H1 (cell line): ENCODE measurements at regions not wholly inside any gene's neighbourhood (a gene's known extent, or its start where the extent isn't known, plus 50 kb on each side); places are given as distances from the start of the nearest gene placed in this dataset.

Experiments
- CTCF ChIA-PET: fragments of 300-600 bp; sonication (Branson Sonifier 250); formaldehyde crosslinking; loops from one replicate; lab custom pipeline; 2021; ENCODE audit not compliant: partially characterized antibody; lab: Charles Lee
- POLR2A ChIA-PET: fragments of 300-600 bp; sonication (Branson Sonifier 250); formaldehyde crosslinking; loops from one replicate; lab custom pipeline; 2021; ENCODE audit warnings: inconsistent platforms; ENCODE audit not compliant: partially characterized antibody; lab: Charles Lee
- DNase-seq, 2 experiments: peaks; one replicate each; pipeline versions ENCODE4 v3.0.0 to v3.0.0-alpha.2; 2010 to 2022; ENCODE audit warnings: low spot score in 2 of 2, low read depth in 1 of 2, mixed read lengths in 1 of 2
- FAIRE-seq: peaks from 2 replicates; lab custom pipeline; 2011; peaks lifted over from hg19 to GRCh38; lab: Jason Lieb, UNC
- H2AFZ ChIP-seq: 2 replicates; pipeline ENCODE4 v1.8.1; 2012; ENCODE audit warnings: low read length, inconsistent platforms
- H2AK5ac ChIP-seq: 2 replicates; pipeline ENCODE4 v1.6.1; 2013; ENCODE audit warnings: low read depth, low read length
- H2BK120ac ChIP-seq: replicated peaks from 2 replicates; pipeline ENCODE3; 2013; ENCODE audit warnings: low read depth, low read length, inconsistent platforms
- H2BK12ac ChIP-seq: 2 replicates; pipeline ENCODE4 v1.6.1; 2013; ENCODE audit warnings: low read depth, low read length
- H2BK15ac ChIP-seq: 2 replicates; pipeline ENCODE4 v1.6.1; 2013; ENCODE audit warnings: low read length
- H2BK20ac ChIP-seq: 2 replicates; pipeline ENCODE4 v1.6.1; 2013; ENCODE audit warnings: low read length
- H2BK5ac ChIP-seq: 2 replicates; pipeline ENCODE4 v1.6.1; 2013; ENCODE audit warnings: low read depth, low read length
- H3K14ac ChIP-seq: 2 replicates; pipeline ENCODE4 v1.6.1; 2013; ENCODE audit warnings: inconsistent platforms; ENCODE audit not compliant: insufficient read length
- H3K18ac ChIP-seq: 2 replicates; pipeline ENCODE4 v1.6.1; 2013; ENCODE audit warnings: low read length; ENCODE audit errors: extremely low read depth
- H3K23ac ChIP-seq: 2 replicates; pipeline ENCODE4 v1.6.1; 2013; ENCODE audit warnings: inconsistent platforms; ENCODE audit not compliant: insufficient read length
- H3K23me2 ChIP-seq: 2 replicates; pipeline ENCODE4 v1.6.1; 2013; ENCODE audit warnings: low read depth, low read length
- H3K27ac ChIP-seq: 2 replicates; pipeline ENCODE4 v1.6.1; 2011; ENCODE audit warnings: low read depth, low read length, inconsistent platforms
- H3K27me3 ChIP-seq, 4 experiments: replicated peaks in 1 of 4; 1 replicate in 1 of 4; 2 replicates in 3 of 4; pipeline versions ENCODE4 v1.6.1 to v1.8.1; 2011 to 2013; ENCODE audit warnings: low read length in 3 of 4, mild to moderate bottlenecking in 3 of 4, inconsistent platforms in 2 of 4, mixed read lengths in 2 of 4, moderate library complexity in 1 of 4; ENCODE audit not compliant: control insufficient read depth in 3 of 4, insufficient read depth in 3 of 4; ENCODE audit errors: extremely low read depth in 1 of 4
- H3K36me3 ChIP-seq, 4 experiments: 2 replicates each; pipeline versions ENCODE4 v1.6.1 to v1.8.1; 2011 to 2013; ENCODE audit warnings: mild to moderate bottlenecking in 4 of 4, low read length in 3 of 4, moderate library complexity in 2 of 4, control low read depth in 1 of 4, inconsistent platforms in 1 of 4; ENCODE audit not compliant: insufficient read depth in 4 of 4, control insufficient read depth in 2 of 4
- H3K4ac ChIP-seq: replicated peaks from 2 replicates; pipeline ENCODE3; 2013; ENCODE audit warnings: low read length, low read depth, mixed read lengths, inconsistent platforms; ENCODE audit not compliant: insufficient read length
- H3K4me1 ChIP-seq, 4 experiments: replicated peaks in 1 of 4; 1 replicate in 1 of 4; 2 replicates in 3 of 4; pipeline versions ENCODE4 v1.6.1 to v1.8.1; 2011 to 2013; ENCODE audit warnings: low read length in 3 of 4, inconsistent platforms in 2 of 4, mixed read lengths in 1 of 4; ENCODE audit not compliant: insufficient read depth in 4 of 4, control insufficient read depth in 3 of 4
- H3K4me2 ChIP-seq, 2 experiments: 2 replicates each; pipeline versions ENCODE4 v1.6.1 to v1.8.1; 2011 to 2013; ENCODE audit warnings: low read depth in 2 of 2, low read length in 2 of 2, control low read depth in 1 of 2, inconsistent platforms in 1 of 2, mild to moderate bottlenecking in 1 of 2; ENCODE audit not compliant: insufficient read depth in 1 of 2
- H3K4me3 ChIP-seq, 4 experiments: fragments of 200-600, 300-600 bp in 1 of 4; sonication (generic), shearing (Covaris generic), sonication (Bioruptor Twin) in 1 of 4; 2 replicates each; pipeline versions ENCODE4 v1.5.1 to v1.8.1; 2011 to 2016; ENCODE audit warnings: low read length in 4 of 4, low read depth in 3 of 4, control low read depth in 2 of 4, inconsistent platforms in 2 of 4, mild to moderate bottlenecking in 2 of 4, mixed read lengths in 1 of 4, moderate library complexity in 1 of 4; ENCODE audit not compliant: insufficient read depth in 2 of 4; ENCODE audit errors: extremely low read depth in 1 of 4
- H3K56ac ChIP-seq: replicated peaks from 2 replicates; pipeline ENCODE3; 2013; ENCODE audit warnings: low read depth, mild to moderate bottlenecking, mixed read lengths, low read length, inconsistent platforms; ENCODE audit not compliant: insufficient read length
- H3K79me1 ChIP-seq: 2 replicates; pipeline ENCODE4 v1.6.1; 2013; ENCODE audit warnings: low read depth, low read length, control low read depth
- H3K79me2 ChIP-seq, 2 experiments: 2 replicates each; pipeline versions ENCODE4 v1.6.1 to v1.8.1; 2012 to 2013; ENCODE audit warnings: low read length in 2 of 2, mild to moderate bottlenecking in 2 of 2, inconsistent platforms in 1 of 2; ENCODE audit not compliant: insufficient read depth in 2 of 2, control insufficient read depth in 1 of 2
- H3K9ac ChIP-seq, 4 experiments: replicated peaks in 1 of 4; 1 replicate in 1 of 4; 2 replicates in 3 of 4; pipeline versions ENCODE4 v1.6.1 to v1.8.1; 2011 to 2013; ENCODE audit warnings: low read depth in 3 of 4, low read length in 3 of 4, control low read depth in 2 of 4, mild to moderate bottlenecking in 2 of 4, moderate library complexity in 2 of 4, inconsistent platforms in 1 of 4; ENCODE audit errors: extremely low read depth in 1 of 4
- H3K9me3 ChIP-seq, 2 experiments: 2 replicates each; pipeline versions ENCODE4 v1.6.1 to v1.8.1; 2012 to 2013; ENCODE audit warnings: mild to moderate bottlenecking in 2 of 2, moderate library complexity in 2 of 2, control low read depth in 1 of 2, inconsistent platforms in 1 of 2, low read depth in 1 of 2, low read length in 1 of 2, mixed read lengths in 1 of 2; ENCODE audit not compliant: insufficient read depth in 2 of 2
- H4K20me1 ChIP-seq, 2 experiments: replicated peaks in 1 of 2; 2 replicates each; pipeline versions ENCODE3 to v1.8.1; 2011 to 2013; ENCODE audit warnings: inconsistent platforms in 2 of 2, low read length in 2 of 2, mild to moderate bottlenecking in 1 of 2; ENCODE audit not compliant: insufficient read depth in 2 of 2, control insufficient read depth in 1 of 2
- H4K5ac ChIP-seq: 2 replicates; pipeline ENCODE4 v1.6.1; 2013; ENCODE audit warnings: low read length, low read depth, mixed read lengths, inconsistent platforms; ENCODE audit not compliant: insufficient read length
- H4K8ac ChIP-seq: 2 replicates; pipeline ENCODE4 v1.8.0; 2013; ENCODE audit warnings: mild to moderate bottlenecking, moderate library complexity, low read length, inconsistent platforms; ENCODE audit not compliant: insufficient read depth; ENCODE audit errors: extremely low read depth
- H4K91ac ChIP-seq: replicated peaks from 2 replicates; pipeline ENCODE3; 2013; ENCODE audit warnings: low read length, mixed read lengths, inconsistent platforms; ENCODE audit not compliant: insufficient read length
- MAFK ChIP-seq: IDR thresholded peaks from 2 replicates; pipeline ENCODE4 v1.6.1; 2012; ENCODE audit warnings: low read depth, mild to moderate bottlenecking, improper control_type of control experiment, low read length
- SIRT6 ChIP-seq: IDR thresholded peaks from one replicate; pipeline ENCODE4 v1.7.1; 2012; ENCODE audit warnings: low read length, inconsistent platforms
- TAF7 ChIP-seq: optimal IDR thresholded peaks from 2 replicates; pipeline ENCODE3; 2011; ENCODE audit warnings: low read depth, mild to moderate bottlenecking, inconsistent platforms, low read length, moderate library complexity, borderline replicate concordance
- WGBS, 2 experiments: shearing (Covaris generic) in 1 of 2; methylation state at CpG; one replicate each; pipeline versions ENCODE4 v1.1.6 to v1.1.7; 2013 to 2015; ENCODE audit warnings: low lambda C conversion rate in 2 of 2, mixed read lengths in 2 of 2, inconsistent platforms in 1 of 2, low coverage in 1 of 2, missing lambda C conversion rate in 1 of 2; ENCODE audit not compliant: insufficient replicate concordance in 2 of 2, insufficient coverage in 1 of 2, insufficient read length in 1 of 2; ENCODE audit errors: extremely low coverage in 1 of 2, missing lambda C conversion rate in 1 of 2; 5-methylcytosine and 5-hydroxymethylcytosine counted together

DNA sequence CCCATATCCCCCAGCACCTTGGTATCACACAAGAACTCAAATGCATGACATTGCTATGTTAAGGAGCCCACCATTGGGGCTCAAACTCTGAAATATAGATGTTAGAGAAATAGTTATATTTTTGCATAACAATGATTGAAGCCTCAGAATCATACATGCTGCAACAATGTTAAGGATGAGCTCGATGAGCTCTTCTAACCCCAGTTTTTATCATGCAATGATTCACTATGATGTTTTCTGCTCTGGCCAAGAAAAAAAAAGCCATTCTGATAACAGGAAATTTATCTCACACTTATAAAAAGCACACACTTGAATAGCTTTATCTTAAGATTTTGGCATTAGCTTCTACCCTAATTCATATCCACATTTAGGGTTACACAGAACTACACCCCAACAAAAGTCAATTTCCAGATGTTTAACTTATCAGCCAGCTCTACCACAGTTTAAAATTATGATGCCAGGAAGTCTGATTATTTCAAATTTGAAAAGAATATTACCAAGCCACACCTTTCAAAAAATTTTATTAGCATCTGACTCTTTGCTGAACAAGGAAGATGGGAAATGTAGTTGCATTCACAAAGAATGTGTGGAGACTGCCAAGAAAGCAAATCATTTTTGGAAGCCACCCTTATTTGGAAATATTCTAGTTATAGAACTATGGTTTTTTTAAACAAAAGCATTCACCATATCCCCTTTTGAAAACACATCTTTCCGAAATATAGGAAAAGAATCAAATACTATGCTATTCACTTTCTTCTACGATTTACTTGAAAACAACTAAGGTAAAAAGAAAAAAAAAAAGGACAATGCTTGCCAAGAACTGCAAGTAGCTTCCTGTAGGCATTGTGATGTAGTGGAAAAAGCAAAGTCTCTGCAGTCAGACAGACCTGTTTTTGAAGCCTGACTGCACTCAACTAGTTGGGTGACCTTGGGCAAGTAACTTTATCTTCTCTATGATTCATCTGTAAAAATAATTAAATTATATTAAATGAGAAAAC lies 100.8 kb upstream of the PLS3 start:
- no peak overlapping the region for H4K5ac ChIP-seq
- H4K20me1 ChIP-seq, result no peaks in the 10 kb centered on the region
- no peak overlapping the region for H4K91ac ChIP-seq
- TF ChIP-seq TAF7 (no peak), MAFK (no peak), SIRT6 (no peak)
- ChIA-PET CTCF (interaction anchor here (0.5 kb wide), 1 partner anchor 97 kb away, joined by 4 read pairs; no protein-coding TSS in a partner anchor), POLR2A (no interaction called here)
- no peak for FAIRE-seq
- no peak overlapping the region for H2AK5ac ChIP-seq
- DNase-seq, result no peak
- H3K36me3 ChIP-seq, result no peaks in the 10 kb centered on the region
- H3K23me2 ChIP-seq, result no peaks in the 10 kb centered on the region
- no peak overlapping the region for H2BK20ac ChIP-seq
- H3K56ac ChIP-seq, result no peak overlapping the region
- H4K8ac ChIP-seq, result no peak overlapping the region
- H3K14ac ChIP-seq, result no peak overlapping the region
- no peaks in the 10 kb centered on the region for H3K79me1 ChIP-seq
- no peak overlapping the region for H3K18ac ChIP-seq
- no peak overlapping the region for H3K4me2 ChIP-seq
- 83% methylated on average over 3 of the region's 3 CpGs; no CpG with 5 or more reads in 1 of the 2 experiments for WGBS, 2 experiments
- H3K9ac ChIP-seq, result no peak overlapping the region
- H3K9me3 ChIP-seq, result no peaks in the 10 kb centered on the region
- no peak overlapping the region for H2BK120ac ChIP-seq
- no peaks in the 10 kb centered on the region for H3K4me1 ChIP-seq
- no peak overlapping the region for H2BK12ac ChIP-seq
- H3K79me2 ChIP-seq, result no peaks in the 10 kb centered on the region
- no peaks in the 10 kb centered on the region for H3K27me3 ChIP-seq
- H3K27ac ChIP-seq, result no peak overlapping the region
- no peak overlapping the region for H3K4ac ChIP-seq
- no peak overlapping the region for H2AFZ ChIP-seq
- H2BK15ac ChIP-seq, result no peak overlapping the region
- no peak overlapping the region for H3K4me3 ChIP-seq
- H2BK5ac ChIP-seq, result no peak overlapping the region
- H3K23ac ChIP-seq, result no peak overlapping the region
